OCI-LY7 (cell line): ENCODE measurements at regions not wholly inside any gene's neighbourhood (a gene's known extent, or its start where the extent isn't known, plus 50 kb on each side); places are given as distances from the start of the nearest gene placed in this dataset.

Experiments
- EZH2phosphoT487 ChIP-seq: fragments of 200-600 bp; sonication (generic); IDR thresholded peaks from 2 replicates; pipeline ENCODE4 v1.6.1; 2018; ENCODE audit warnings: low read depth, borderline replicate concordance, mild to moderate bottlenecking, mixed run types, antibody characterized with exemption, low read length, moderate library complexity, mixed read lengths
- TF ChIP-seq, protein P1 (sequence below): fragments of 200-600 bp; sonication (generic); conservative IDR thresholded peaks from 2 replicates; pipeline ENCODE4 v1.5.1; 2014; ENCODE audit warnings: mild to moderate bottlenecking, antibody characterized with exemption, low read length, moderate library complexity, mixed read lengths

- TF ChIP-seq, protein P1, sequence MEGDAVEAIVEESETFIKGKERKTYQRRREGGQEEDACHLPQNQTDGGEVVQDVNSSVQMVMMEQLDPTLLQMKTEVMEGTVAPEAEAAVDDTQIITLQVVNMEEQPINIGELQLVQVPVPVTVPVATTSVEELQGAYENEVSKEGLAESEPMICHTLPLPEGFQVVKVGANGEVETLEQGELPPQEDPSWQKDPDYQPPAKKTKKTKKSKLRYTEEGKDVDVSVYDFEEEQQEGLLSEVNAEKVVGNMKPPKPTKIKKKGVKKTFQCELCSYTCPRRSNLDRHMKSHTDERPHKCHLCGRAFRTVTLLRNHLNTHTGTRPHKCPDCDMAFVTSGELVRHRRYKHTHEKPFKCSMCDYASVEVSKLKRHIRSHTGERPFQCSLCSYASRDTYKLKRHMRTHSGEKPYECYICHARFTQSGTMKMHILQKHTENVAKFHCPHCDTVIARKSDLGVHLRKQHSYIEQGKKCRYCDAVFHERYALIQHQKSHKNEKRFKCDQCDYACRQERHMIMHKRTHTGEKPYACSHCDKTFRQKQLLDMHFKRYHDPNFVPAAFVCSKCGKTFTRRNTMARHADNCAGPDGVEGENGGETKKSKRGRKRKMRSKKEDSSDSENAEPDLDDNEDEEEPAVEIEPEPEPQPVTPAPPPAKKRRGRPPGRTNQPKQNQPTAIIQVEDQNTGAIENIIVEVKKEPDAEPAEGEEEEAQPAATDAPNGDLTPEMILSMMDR = no peak
- TF ChIP-seq EZH2phosphoT487 = no peak
Observed at GRCh38 chr2:142722086-142722485, 155.4 kb upstream of the KYNU start.
